HCT116 (cell line): ENCODE measurements at regions not wholly inside any gene's neighbourhood (a gene's known extent, or its start where the extent isn't known, plus 50 kb on each side); places are given as distances from the start of the nearest gene placed in this dataset.

Experiments used
- ATAC-seq: fragments of 200-7000 bp; cut with Tn5 transposase; 2 replicates; pipeline ENCODE4 v1.9.1; 2020; ENCODE audit warnings: mild to moderate bottlenecking, moderate library complexity
- BruUV-seq: library from RNA; stranded (reverse); fragments of 400-500 nt; replicated peaks from 2 replicates; lab custom pipeline; 2021; lab: Mats Ljungman, UMichigan
- CTCF ChIA-PET: fragments of 300-600 bp; sonication (Branson Sonifier 250); formaldehyde crosslinking; loops from one replicate; lab custom pipeline; 2021; ENCODE audit warnings: antibody characterized with exemption; lab: Charles Lee
- POLR2A ChIA-PET: fragments of 300-600, 350-600 bp; sonication (Branson Sonifier 250); formaldehyde crosslinking; loops from one replicate; lab custom pipeline; 2021; ENCODE audit warnings: antibody characterized with exemption; lab: Charles Lee
- RAD21 ChIA-PET, 2 experiments: fragments of 300-600 bp; sonication (Branson Sonifier 250); formaldehyde crosslinking; loops; one replicate each; lab custom pipeline; 2023; ENCODE audit warnings: low total read pairs in 2 of 2; ENCODE audit not compliant: uncharacterized antibody in 2 of 2, unreplicated experiment in 2 of 2, low non-redundant PET in 1 of 2; lab: Charles Lee
- DNase-seq: peaks from one replicate; pipeline ENCODE4 v3.0.0-alpha.2; 2010; ENCODE audit warnings: low read depth, low spot score
- H2AFZ ChIP-seq: fragments of 200-600 bp; shearing (Covaris generic), sonication (generic); 2 replicates; pipeline ENCODE4 v1.6.1; 2017; ENCODE audit warnings: low read depth, mixed run types, mixed read lengths, antibody characterized with exemption, low read length; ENCODE audit not compliant: poor library complexity, severe bottlenecking
- H3K27ac ChIP-seq: 2 replicates; pipeline ENCODE4 v1.5.1; 2012; ENCODE audit warnings: low read depth, low read length
- H3K27me3 ChIP-seq: fragments of 200-600 bp; sonication (generic); 2 replicates; pipeline ENCODE4 v1.6.1; 2016; ENCODE audit warnings: mixed run types, low read length, mixed read lengths; ENCODE audit not compliant: insufficient read depth
- H3K36me3 ChIP-seq, 2 experiments: fragments of 200-500 bp in 1 of 2; fragments of 200-600 bp in 1 of 2; sonication (Bioruptor generic) in 1 of 2; sonication (generic) in 1 of 2; 2 replicates each; pipeline versions ENCODE4 v1.5.1 to v1.6.1; 2014 to 2016; ENCODE audit warnings: low read length in 2 of 2, inconsistent platforms in 1 of 2, mixed read lengths in 1 of 2, mixed run types in 1 of 2; ENCODE audit not compliant: insufficient read depth in 2 of 2, control insufficient read depth in 1 of 2
- H3K4me1 ChIP-seq, 2 experiments: fragments of 200-600 bp in 1 of 2; sonication (generic) in 1 of 2; 2 replicates each; pipeline versions ENCODE4 v1.5.1 to v1.6.1; 2012 to 2017; ENCODE audit warnings: low read length in 2 of 2, inconsistent platforms in 1 of 2, mild to moderate bottlenecking in 1 of 2, mixed read lengths in 1 of 2, mixed run types in 1 of 2, moderate library complexity in 1 of 2; ENCODE audit not compliant: insufficient read depth in 2 of 2, control insufficient read depth in 1 of 2
- H3K4me2 ChIP-seq: fragments of 200-600 bp; sonication (generic); 2 replicates; pipeline ENCODE4 v1.6.1; 2017; ENCODE audit warnings: mixed run types, low read length, mixed read lengths
- H3K4me3 ChIP-seq, 2 experiments: fragments of 200-600 bp in 1 of 2; sonication (generic) in 1 of 2; replicated peaks in 1 of 2; 2 replicates each; pipeline ENCODE4 v1.5.1; 2011 to 2016; ENCODE audit warnings: low read length in 2 of 2, control low read depth in 1 of 2, low read depth in 1 of 2, mild to moderate bottlenecking in 1 of 2, mixed read lengths in 1 of 2, mixed run types in 1 of 2
- H3K79me2 ChIP-seq: fragments of 200-600 bp; sonication (generic); 2 replicates; pipeline ENCODE4 v1.6.1; 2017; ENCODE audit warnings: mild to moderate bottlenecking, mixed run types, low read length, moderate library complexity, mixed read lengths; ENCODE audit not compliant: insufficient read depth
- H3K9ac ChIP-seq: fragments of 200-600 bp; sonication (generic); 2 replicates; pipeline ENCODE4 v1.6.1; 2016; ENCODE audit warnings: low read length, mixed read lengths
- H3K9me2 ChIP-seq: fragments of 200-600 bp; sonication (generic), shearing (Covaris generic); 2 replicates; pipeline ENCODE4 v1.6.1; 2017; ENCODE audit warnings: mixed run types, mild to moderate bottlenecking, moderate library complexity; ENCODE audit not compliant: insufficient read depth
- H3K9me3 ChIP-seq, 2 experiments: fragments of 200-500 bp in 1 of 2; fragments of 200-600 bp in 1 of 2; sonication (Bioruptor generic) in 1 of 2; sonication (generic) in 1 of 2; 2 replicates each; pipeline ENCODE4 v1.6.1; 2014 to 2017; ENCODE audit warnings: low read length in 2 of 2, mixed read lengths in 2 of 2, inconsistent platforms in 1 of 2, low read depth in 1 of 2, mild to moderate bottlenecking in 1 of 2, mixed run types in 1 of 2, moderate library complexity in 1 of 2; ENCODE audit not compliant: control insufficient read depth in 1 of 2, insufficient read depth in 1 of 2
- H4K20me1 ChIP-seq: fragments of 200-600 bp; sonication (generic), shearing (Covaris generic); 2 replicates; pipeline ENCODE4 v1.6.1; 2017; ENCODE audit warnings: mixed run types, mild to moderate bottlenecking, moderate library complexity; ENCODE audit not compliant: insufficient read depth
- EGR1 ChIP-seq: IDR thresholded peaks from 2 replicates; pipeline ENCODE4 v1.6.1; 2012; ENCODE audit warnings: low read depth
- EZH2phosphoT487 ChIP-seq: fragments of 200-600 bp; IDR thresholded peaks from 2 replicates; pipeline ENCODE4 v1.6.1; 2018; ENCODE audit warnings: antibody characterized with exemption, borderline replicate concordance
- POLR2A ChIP-seq: IDR thresholded peaks from 2 replicates; pipeline ENCODE4 v1.7.0; 2011; ENCODE audit warnings: borderline replicate concordance; ENCODE audit not compliant: insufficient read depth, insufficient read length; ENCODE audit errors: extremely low read depth
- RAD21 ChIP-seq: IDR thresholded peaks from 2 replicates; pipeline ENCODE4 v1.6.1; 2012; ENCODE audit warnings: low read depth, mild to moderate bottlenecking
- SIN3A ChIP-seq: IDR thresholded peaks from 2 replicates; pipeline ENCODE4 v1.6.1; 2012; ENCODE audit warnings: low read depth
- SRF ChIP-seq: IDR thresholded peaks from 2 replicates; pipeline ENCODE4 v1.6.1; 2012; ENCODE audit warnings: low read depth
- YY1 ChIP-seq: IDR thresholded peaks from 2 replicates; pipeline ENCODE4 v1.6.1; 2011; ENCODE audit warnings: low read length, low read depth, moderate library complexity, mild to moderate bottlenecking; ENCODE audit not compliant: insufficient replicate concordance; ENCODE audit errors: extremely low read depth
- intact Hi-C: fragments of 100-400 bp; cut with micrococcal nuclease; formaldehyde crosslinking; loops from 2 replicates; pipeline ENCODE4 v1.10.0; 2022
- TF ChIP-seq, protein P1 (sequence below): IDR thresholded peaks from 2 replicates; pipeline ENCODE4 v1.6.1; 2012

DNA sequence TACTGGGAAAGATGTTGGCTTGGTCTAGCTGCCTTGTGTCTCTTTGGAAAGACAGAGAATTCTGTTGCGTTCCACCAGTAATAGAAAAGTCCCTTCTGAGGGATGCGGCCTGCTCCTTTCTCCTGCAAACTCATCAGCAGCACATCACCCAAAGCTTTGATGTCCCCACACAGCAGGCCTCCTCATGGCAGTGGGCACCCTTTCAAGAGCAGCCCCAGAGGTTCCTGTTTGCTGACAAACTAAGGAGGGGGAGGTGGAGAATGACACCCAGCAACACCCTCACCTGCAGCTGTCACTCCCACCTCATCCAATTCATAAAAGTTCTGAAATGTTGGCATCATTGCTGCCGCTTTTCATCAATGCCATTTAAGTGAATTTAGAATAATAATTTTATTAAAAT is 556.6 kb downstream of the BCL11A start:
- RAD21 ChIA-PET, result no interaction called here
- no peaks in the 10 kb centered on the region for H3K9me2 ChIP-seq
- no peaks in the 10 kb centered on the region for H3K9me3 ChIP-seq
- DNase-seq (no peak), ATAC-seq (no peak)
- no peak overlapping the region for H3K4me3 ChIP-seq
- TF ChIP-seq EGR1 (no peak), RAD21 (no peak), POLR2A (no peak)
- TF ChIP-seq, protein P1, sequence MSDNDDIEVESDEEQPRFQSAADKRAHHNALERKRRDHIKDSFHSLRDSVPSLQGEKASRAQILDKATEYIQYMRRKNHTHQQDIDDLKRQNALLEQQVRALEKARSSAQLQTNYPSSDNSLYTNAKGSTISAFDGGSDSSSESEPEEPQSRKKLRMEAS, result no peak
- no peak overlapping the region for H3K27ac ChIP-seq
- POLR2A ChIA-PET, result no interaction called here
- H3K36me3 ChIP-seq, result no peaks in the 10 kb centered on the region
- CTCF ChIA-PET, result no interaction called here
- no peak overlapping the region for H3K9ac ChIP-seq
- H2AFZ ChIP-seq, result no peak overlapping the region
- H3K4me1 ChIP-seq, result no peaks in the 10 kb centered on the region
- H4K20me1 ChIP-seq, result no peaks in the 10 kb centered on the region
- BruUV-seq, result no TSS peak
- no peak overlapping the region for H3K4me2 ChIP-seq
- H3K79me2 ChIP-seq, result no peaks in the 10 kb centered on the region
- no peaks in the 10 kb centered on the region for H3K27me3 ChIP-seq
- intact Hi-C loops, result no loop called here

DNA sequence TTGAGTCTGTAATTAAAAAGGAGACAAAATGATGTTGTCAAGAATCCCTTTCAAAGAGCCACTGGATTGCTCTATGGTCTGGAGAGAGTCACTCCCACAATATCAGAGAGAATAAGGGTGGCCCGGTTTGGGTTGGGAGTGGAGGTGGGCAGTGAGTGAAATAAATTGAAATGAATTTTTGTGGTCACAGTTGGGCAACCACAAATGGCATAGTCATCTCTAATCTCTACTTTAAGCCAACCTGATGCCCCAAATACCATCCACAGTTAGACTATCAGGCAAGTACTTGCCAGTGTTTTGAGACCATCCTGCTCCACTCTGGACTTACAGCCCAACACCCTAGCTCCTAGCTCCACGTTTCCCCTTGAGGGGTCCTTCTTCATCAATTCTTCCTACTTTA is 559.7 kb downstream of the BCL11A start:
- H3K4me1 ChIP-seq, result no peaks in the 10 kb centered on the region
- H3K4me3 ChIP-seq, result no peak overlapping the region
- H3K9me2 ChIP-seq, result no peaks in the 10 kb centered on the region
- POLR2A ChIA-PET, result no interaction called here
- CTCF ChIA-PET, result no interaction called here
- intact Hi-C loops, result no loop called here
- H3K9me3 ChIP-seq, result no peaks in the 10 kb centered on the region
- no peak for ATAC-seq
- H3K36me3 ChIP-seq, result no peaks in the 10 kb centered on the region
- H3K4me2 ChIP-seq, result no peak overlapping the region
- H4K20me1 ChIP-seq, result no peaks in the 10 kb centered on the region
- no peak overlapping the region for H3K9ac ChIP-seq
- no peak overlapping the region for H2AFZ ChIP-seq
- RAD21 ChIA-PET, result no interaction called here
- no peaks in the 10 kb centered on the region for H3K79me2 ChIP-seq
- BruUV-seq, result no TSS peak
- DNase-seq, result no peak
- TF ChIP-seq EZH2phosphoT487 (no peak), SRF (no peak), SIN3A (no peak), EGR1 (no peak), YY1 (no peak)
- H3K27me3 ChIP-seq, result no peaks in the 10 kb centered on the region
- no peak overlapping the region for H3K27ac ChIP-seq
